DND-41 (cell line): ENCODE measurements at regions not wholly inside any gene's neighbourhood (a gene's known extent, or its start where the extent isn't known, plus 50 kb on each side); places are given as distances from the start of the nearest gene placed in this dataset.

Source experiments
- ATAC-seq: fragments of 200-7000 bp; cut with Tn5 transposase; 3 replicates; pipeline ENCODE4 v1.9.1; 2021; ENCODE audit warnings: low read depth; ENCODE audit not compliant: insufficient read depth
- DNase-seq: peaks from one replicate; pipeline ENCODE4 v3.0.0-alpha.2; 2020
- H2AFZ ChIP-seq: 2 replicates; pipeline ENCODE4 v1.6.0; 2012; ENCODE audit warnings: low read depth, low read length
- H3K27ac ChIP-seq: 2 replicates; pipeline ENCODE4 v1.5.1; 2012; ENCODE audit warnings: low read length, inconsistent platforms
- H3K27me3 ChIP-seq: fragments of 200-600 bp; sonication (generic); 2 replicates; pipeline ENCODE4 v1.6.0; 2012; ENCODE audit warnings: low read length, mild to moderate bottlenecking, inconsistent platforms; ENCODE audit not compliant: insufficient read depth, poor library complexity
- H3K36me3 ChIP-seq: 2 replicates; pipeline ENCODE4 v1.5.1; 2012; ENCODE audit warnings: low read length, inconsistent platforms; ENCODE audit not compliant: insufficient read depth
- H3K4me1 ChIP-seq: 2 replicates; pipeline ENCODE4 v1.5.1; 2012; ENCODE audit warnings: mild to moderate bottlenecking, low read length; ENCODE audit not compliant: insufficient read depth
- H3K4me2 ChIP-seq: 2 replicates; pipeline ENCODE4 v1.6.0; 2012; ENCODE audit warnings: mild to moderate bottlenecking, moderate library complexity, low read length, inconsistent platforms; ENCODE audit not compliant: insufficient read depth
- H3K4me3 ChIP-seq, 2 experiments: fragments of 200-600 bp in 1 of 2; shearing (Covaris generic) in 1 of 2; 2 replicates each; pipeline ENCODE4 v1.5.1; 2012 to 2016; ENCODE audit warnings: inconsistent platforms in 2 of 2, low read length in 2 of 2, mild to moderate bottlenecking in 2 of 2, low read depth in 1 of 2, moderate library complexity in 1 of 2
- H3K79me2 ChIP-seq: 2 replicates; pipeline ENCODE4 v1.6.0; 2012; ENCODE audit warnings: low read length, inconsistent platforms; ENCODE audit not compliant: insufficient read depth
- H3K9ac ChIP-seq: 2 replicates; pipeline ENCODE4 v1.6.0; 2012; ENCODE audit warnings: low read depth, mild to moderate bottlenecking, inconsistent platforms, low read length, moderate library complexity
- H3K9me3 ChIP-seq: 2 replicates; pipeline ENCODE4 v1.5.1; 2012; ENCODE audit warnings: low read length, moderate library complexity, mild to moderate bottlenecking, inconsistent platforms; ENCODE audit not compliant: insufficient read depth, severe bottlenecking
- H4K20me1 ChIP-seq: 2 replicates; pipeline ENCODE4 v1.6.0; 2012; ENCODE audit warnings: low read length; ENCODE audit not compliant: insufficient read depth
- CTCF ChIP-seq: IDR thresholded peaks from 2 replicates; pipeline ENCODE4 v1.5.1; 2012; ENCODE audit warnings: borderline replicate concordance, low read length, moderate library complexity, mild to moderate bottlenecking; ENCODE audit not compliant: poor library complexity, severe bottlenecking; ENCODE audit errors: extremely low read depth
- EZH2 ChIP-seq: IDR thresholded peaks from 3 replicates; pipeline ENCODE4 v1.6.1; 2012; ENCODE audit warnings: borderline replicate concordance, low read depth, mild to moderate bottlenecking, moderate library complexity, low read length, inconsistent platforms; ENCODE audit not compliant: severe bottlenecking

- TF ChIP-seq CTCF (no peak), EZH2 (no peak)
- Histone ChIP-seq H3K4me2 (no peak overlapping the region), H3K4me3 (no peak overlapping the region), H3K27me3 (no peaks in the 10 kb centered on the region), H3K4me1 (no peaks in the 10 kb centered on the region), H3K79me2 (no peaks in the 10 kb centered on the region), H3K9me3 (peaks cover 8% of the 10 kb centered on the region), H4K20me1 (no peaks in the 10 kb centered on the region), H3K27ac (no peak overlapping the region), H3K36me3 (no peaks in the 10 kb centered on the region), H2AFZ (no peak overlapping the region), H3K9ac (no peak overlapping the region)
- ATAC-seq (no peak), DNase-seq (no peak)
These were observed 363.1 kb upstream of the SLIT2 start for GRCh38 chr4:19888587-19888986.

- Histone ChIP-seq H4K20me1 (no peaks in the 10 kb centered on the region), H3K36me3 (no peaks in the 10 kb centered on the region), H3K4me2 (no peak overlapping the region), H3K27me3 (no peaks in the 10 kb centered on the region), H3K27ac (no peak overlapping the region), H3K9ac (no peak overlapping the region), H2AFZ (no peak overlapping the region), H3K9me3 (peaks cover 3% of the 10 kb centered on the region), H3K4me3 (no peak overlapping the region), H3K79me2 (no peaks in the 10 kb centered on the region), H3K4me1 (peaks cover 23% of the 10 kb centered on the region)
- ATAC-seq: no peak
- TF ChIP-seq EZH2 (no peak), CTCF (no peak)
- DNase-seq: no peak
These were observed 367.9 kb upstream of the SLIT2 start for GRCh38 chr4:19883841-19884240.

GRCh38 chr4:19880206-19880605, 371.5 kb upstream of the SLIT2 start:
- Histone ChIP-seq H4K20me1 (no peaks in the 10 kb centered on the region), H3K27ac (no peak overlapping the region; the same call in 1 of the 2 replicates), H3K9ac (no peak overlapping the region), H3K9me3 (no peaks in the 10 kb centered on the region), H3K4me3 (0 out of 4 replicates have a peak overlapping the region, but pooled peaks of 1 of the 2 experiments have one; percentile 10), H3K27me3 (no peaks in the 10 kb centered on the region), H3K36me3 (no peaks in the 10 kb centered on the region), H2AFZ (no peak overlapping the region), H3K4me2 (peak overlapping the region; percentile 44), H3K79me2 (no peaks in the 10 kb centered on the region), H3K4me1 (peaks cover 32% of the 10 kb centered on the region)
- peak; percentile 84 for ATAC-seq
- TF ChIP-seq EZH2 (no peak), CTCF (no peak)
- peak; percentile 56 for DNase-seq

- Histone ChIP-seq H4K20me1 (no peaks in the 10 kb centered on the region), H3K9me3 (no peaks in the 10 kb centered on the region), H3K27me3 (no peaks in the 10 kb centered on the region), H3K4me2 (peak overlapping the region; percentile 44), H2AFZ (no peak overlapping the region), H3K4me1 (peaks cover 32% of the 10 kb centered on the region), H3K9ac (no peak overlapping the region), H3K36me3 (no peaks in the 10 kb centered on the region), H3K79me2 (no peaks in the 10 kb centered on the region), H3K27ac (0 out of 2 replicates have a peak overlapping the region, but pooled peaks have one; percentile 15), H3K4me3 (no peak overlapping the region)
- DNase-seq: peak; percentile 65
- ATAC-seq: peak; percentile 85
- TF ChIP-seq CTCF (no peak), EZH2 (no peak)
These were observed 372.4 kb upstream of the SLIT2 start for GRCh38 chr4:19879330-19879729.
